ENCODE measurements at regions not wholly inside any gene's neighbourhood (a gene's known extent, or its start where the extent isn't known, plus 50 kb on each side); places are given as distances from the start of the nearest gene placed in this dataset.

- TF ChIP-seq CTCF (conservative IDR thresholded peaks at IDR 0.05) (no peak), EZH2 (IDR thresholded peaks at IDR 0.05; ENCODE audit: low read depth) (no peak)
Measured at GRCh38 chr10:112078003-112078402, 105.6 kb downstream of the GPAM start.
